GM18867 (cell line): ENCODE measurements at regions not wholly inside any gene's neighbourhood (a gene's known extent, or its start where the extent isn't known, plus 50 kb on each side); places are given as distances from the start of the nearest gene placed in this dataset.
"Not testable (repeated sequence)": the region's sequence is repeated elsewhere in the genome, so short reads cannot be mapped to it uniquely, and the experiment has no call there.

Experiments used
- ATAC-seq: cut with Tn5 transposase; IDR thresholded peaks from one replicate; pipeline ENCODE4 v1.9.1; 2021; ENCODE audit warnings: mild to moderate bottlenecking, moderate library complexity; ENCODE audit not compliant: unreplicated experiment

- no peak for ATAC-seq
Measured at GRCh38 chr7:79513261-79513660, 59.8 kb upstream of the MAGI2 start.

GRCh38 chr7:79512261-79512660 is 58.8 kb upstream of the MAGI2 start:
- no peak for ATAC-seq

DNA sequence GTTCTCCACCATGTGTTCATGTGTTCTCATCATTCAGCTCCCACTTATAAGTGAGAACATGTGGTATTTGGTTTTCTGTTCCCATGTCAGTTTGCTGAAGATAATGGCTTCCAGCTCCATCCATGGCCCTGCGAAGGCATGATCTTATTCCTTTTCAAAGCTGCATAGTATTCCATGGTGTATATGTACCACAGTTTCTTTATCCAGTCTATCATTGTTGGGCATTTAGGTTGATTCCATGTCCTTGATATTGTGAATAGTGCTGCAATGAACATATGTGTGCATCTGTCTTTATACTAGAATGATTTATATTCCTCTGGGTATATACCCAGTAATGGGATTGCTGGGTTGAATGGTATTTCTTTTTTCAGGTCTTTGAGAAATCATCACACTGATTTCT is 57.6 kb upstream of the MAGI2 start:
- not testable (repeated sequence) for ATAC-seq

DNA sequence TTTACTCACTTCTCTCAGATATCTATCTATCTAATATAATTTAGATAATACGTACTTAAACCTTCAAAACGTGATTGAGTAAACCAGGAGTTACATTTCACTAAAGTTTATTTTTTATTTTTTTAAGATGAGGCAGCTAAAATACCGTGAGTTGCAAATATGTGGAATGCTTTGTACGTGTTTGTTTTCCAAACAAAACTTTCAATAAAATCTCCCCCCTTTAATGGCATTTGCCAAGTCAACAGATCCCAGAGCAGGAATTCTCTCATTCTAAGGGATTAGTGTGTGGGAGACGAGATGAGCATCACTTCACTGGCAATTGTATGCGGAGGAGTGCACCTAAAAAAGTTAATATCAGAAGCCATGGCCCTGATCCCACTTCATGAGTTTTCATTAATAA is 53.7 kb upstream of the MAGI2 start:
- no peak for ATAC-seq

GRCh38 chr7:79506481-79506880 is 53.0 kb upstream of the MAGI2 start:
- ATAC-seq: no peak

DNA sequence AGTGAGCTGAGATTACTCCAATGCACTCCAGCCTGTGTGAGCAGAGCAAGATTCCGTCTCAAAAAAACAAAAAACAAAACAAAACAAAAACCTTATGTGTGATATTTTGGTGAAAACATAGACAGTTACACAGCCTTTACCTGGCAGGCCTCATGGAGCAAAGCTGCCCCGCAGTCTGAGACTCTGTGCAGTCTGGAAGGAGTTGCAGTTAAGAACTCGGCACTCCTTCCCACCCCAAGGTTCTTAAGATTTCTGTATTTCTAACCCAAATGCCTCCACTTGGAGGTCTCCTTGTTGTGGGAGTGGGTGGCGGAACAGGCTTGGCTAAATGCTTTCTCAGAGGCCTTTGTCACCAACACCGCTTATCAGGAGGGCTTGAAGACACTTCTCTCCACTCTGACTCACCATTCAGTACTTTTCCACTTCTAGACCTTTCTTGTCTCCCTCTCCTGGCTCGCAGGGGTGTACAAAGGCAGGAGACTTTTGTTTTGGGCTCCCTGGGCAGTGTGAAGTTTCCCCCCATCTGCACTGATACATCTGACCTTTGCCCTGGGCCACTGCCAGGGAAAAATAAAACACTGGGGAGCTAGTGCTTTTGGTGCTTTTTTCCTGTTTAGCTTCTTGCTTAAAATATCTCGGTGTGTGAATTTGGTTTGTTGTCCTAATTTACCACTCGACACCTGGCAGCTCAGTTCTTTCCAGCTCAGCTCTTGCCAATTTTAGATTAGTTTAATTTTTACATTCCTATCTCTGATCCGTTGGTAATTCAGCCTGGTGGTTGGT is 51.3 kb upstream of the MAGI2 start:
- ATAC-seq: no peak
